GM23338 (cell line): ENCODE measurements at regions not wholly inside any gene's neighbourhood (a gene's known extent, or its start where the extent isn't known, plus 50 kb on each side); places are given as distances from the start of the nearest gene placed in this dataset.
A peak's percentile ranks its signal among the peaks of the same experiment; 100 is the strongest.

ENCODE experiments used
- ATAC-seq: fragments of 200-7000 bp; cut with Tn5 transposase; 3 replicates; pipeline ENCODE4 v1.9.1; 2020
- DNase-seq: peaks from one replicate; pipeline ENCODE4 v3.0.0-alpha.2; 2015; ENCODE audit warnings: low spot score
- H2AFZ ChIP-seq: fragments of 200-600 bp; sonication (generic); 2 replicates; pipeline ENCODE4 v1.8.0; 2016; ENCODE audit warnings: antibody characterized with exemption, mild to moderate bottlenecking, moderate library complexity
- H3F3A ChIP-seq: fragments of 200-600 bp; sonication (generic); replicated peaks from 2 replicates; pipeline ENCODE4 v1.8.0; 2017; ENCODE audit warnings: antibody characterized with exemption, mixed run types, low read depth
- H3K27ac ChIP-seq: fragments of 200-600 bp; sonication (generic); 2 replicates; pipeline ENCODE4 v1.6.1; 2016; ENCODE audit warnings: low read depth
- H3K27me3 ChIP-seq: fragments of 200-600 bp; sonication (generic); 2 replicates; pipeline ENCODE4 v1.8.0; 2016; ENCODE audit warnings: mild to moderate bottlenecking, mixed run types, moderate library complexity; ENCODE audit not compliant: insufficient read depth
- H3K36me3 ChIP-seq: fragments of 200-600 bp; sonication (generic); 2 replicates; pipeline ENCODE4 v1.8.0; 2016; ENCODE audit warnings: mild to moderate bottlenecking; ENCODE audit not compliant: insufficient read depth
- H3K4me1 ChIP-seq: fragments of 200-600 bp; sonication (generic); 2 replicates; pipeline ENCODE4 v1.8.0; 2016; ENCODE audit warnings: mild to moderate bottlenecking, moderate library complexity; ENCODE audit not compliant: insufficient read depth
- H3K4me2 ChIP-seq: fragments of 200-600 bp; sonication (generic); 2 replicates; pipeline ENCODE4 v1.7.1; 2017; ENCODE audit warnings: mixed run types
- H3K4me3 ChIP-seq: fragments of 200-600 bp; sonication (generic); 2 replicates; pipeline ENCODE4 v1.6.1; 2016; ENCODE audit warnings: mixed run types
- H3K79me2 ChIP-seq: fragments of 200-600 bp; sonication (generic); replicated peaks from 2 replicates; pipeline ENCODE4 v1.8.0; 2017; ENCODE audit warnings: mild to moderate bottlenecking; ENCODE audit not compliant: insufficient read depth
- H3K9me2 ChIP-seq: fragments of 200-600 bp; sonication (generic); 2 replicates; pipeline ENCODE4 v1.8.0; 2017; ENCODE audit not compliant: insufficient read depth
- H4K20me1 ChIP-seq: fragments of 200-600 bp; sonication (generic); replicated peaks from 2 replicates; pipeline ENCODE4 v1.8.0; 2017; ENCODE audit warnings: mild to moderate bottlenecking; ENCODE audit not compliant: insufficient read depth
- H3K27ac Mint-ChIP-seq: 2 replicates; pipeline ENCODE4 v1.8.0; 2020; ENCODE audit warnings: inconsistent platforms, mild to moderate bottlenecking, moderate library complexity, mixed read lengths
- H3K27me3 Mint-ChIP-seq: 3 replicates; pipeline ENCODE4 v1.8.0; 2022; ENCODE audit warnings: low read depth, mild to moderate bottlenecking, moderate library complexity, mixed read lengths, inconsistent platforms; ENCODE audit not compliant: insufficient read depth, poor library complexity
- H3K36me3 Mint-ChIP-seq: 3 replicates; pipeline ENCODE4 v1.8.0; 2021; ENCODE audit warnings: low read depth, mild to moderate bottlenecking, inconsistent platforms, moderate library complexity, mixed read lengths
- H3K4me1 Mint-ChIP-seq: 3 replicates; pipeline ENCODE4 v1.8.0; 2020; ENCODE audit warnings: mild to moderate bottlenecking, inconsistent platforms, mixed read lengths
- H3K4me3 Mint-ChIP-seq: 3 replicates; pipeline ENCODE4 v1.8.0; 2021; ENCODE audit warnings: moderate library complexity, mild to moderate bottlenecking, inconsistent platforms, mixed read lengths
- H3K9me3 Mint-ChIP-seq: 3 replicates; pipeline ENCODE4 v1.8.0; 2020; ENCODE audit warnings: moderate library complexity, mild to moderate bottlenecking, inconsistent platforms, mixed read lengths
- EZH2 ChIP-seq: fragments of 200-600 bp; sonication (generic); IDR thresholded peaks from one replicate; pipeline ENCODE4 v1.8.0; 2017; ENCODE audit warnings: antibody characterized with exemption, mild to moderate bottlenecking, low read depth; ENCODE audit not compliant: unreplicated experiment
- EZH2phosphoT487 ChIP-seq: fragments of 200-600 bp; sonication (generic); IDR thresholded peaks from one replicate; pipeline ENCODE4 v1.8.1; 2018; ENCODE audit warnings: antibody characterized with exemption; ENCODE audit not compliant: unreplicated experiment
- JUNB ChIP-seq: IDR thresholded peaks from one replicate; pipeline ENCODE4 v1.6.1; 2016; ENCODE audit warnings: antibody characterized with exemption; ENCODE audit not compliant: unreplicated experiment
- NANOG ChIP-seq: IDR thresholded peaks from 2 replicates; pipeline ENCODE4 v1.6.1; 2016; ENCODE audit warnings: antibody characterized with exemption, borderline replicate concordance
- REST ChIP-seq: IDR thresholded peaks from one replicate; pipeline ENCODE4 v1.6.1; 2018; ENCODE audit warnings: antibody characterized with exemption; ENCODE audit not compliant: unreplicated experiment
- STAT1 ChIP-seq: IDR thresholded peaks from one replicate; pipeline ENCODE4 v1.6.1; 2016; ENCODE audit warnings: antibody characterized with exemption; ENCODE audit not compliant: unreplicated experiment
- ZNF331 ChIP-seq: fragments of 250-450 bp; sonication (Bioruptor Pico); IDR thresholded peaks from 2 replicates; pipeline ENCODE4 v1.5.0; 2020; ENCODE audit warnings: low read depth, mild to moderate bottlenecking, moderate library complexity
- TF ChIP-seq, protein P1 (sequence below), 2 experiments: fragments of 200-600 bp in 1 of 2; sonication (generic) in 1 of 2; conservative IDR thresholded peaks; 2 replicates each; pipeline versions ENCODE4 v1.5.1 to v1.6.1; 2016 to 2017; ENCODE audit warnings: antibody characterized with exemption in 2 of 2, low read depth in 2 of 2, mild to moderate bottlenecking in 2 of 2, moderate library complexity in 1 of 2
- TF ChIP-seq, protein P2 (sequence below): fragments of 250-450 bp; sonication (Bioruptor Pico); IDR thresholded peaks from 2 replicates; pipeline ENCODE4 v1.5.0; 2020; ENCODE audit warnings: mild to moderate bottlenecking, moderate library complexity

DNA sequence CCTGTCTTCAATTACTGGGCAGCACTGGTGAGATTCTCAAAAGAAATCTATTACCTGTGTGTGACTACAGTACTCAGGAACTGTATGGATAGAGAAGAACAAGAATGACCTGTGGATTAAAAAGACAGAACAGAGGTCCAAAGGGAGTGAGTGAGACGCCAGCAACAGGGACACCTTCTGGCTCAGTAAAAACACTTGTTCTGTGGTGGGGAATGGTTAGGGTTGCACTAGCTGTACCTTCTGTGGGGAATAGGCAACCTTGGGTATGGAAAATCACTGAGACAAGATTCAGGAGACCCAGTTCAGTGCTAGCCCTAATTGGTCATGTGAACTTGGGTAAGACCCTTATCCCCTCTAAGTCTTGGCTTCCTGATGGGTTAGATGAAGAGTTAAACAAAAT, 986.0 kb downstream of the TSN start:
- H3K79me2 ChIP-seq = no peaks in the 10 kb centered on the region
- H2AFZ ChIP-seq = no peak overlapping the region; the same call in 1 of the 2 replicates
- Mint-ChIP-seq H3K9me3 (peaks cover 14% of the 10 kb centered on the region), H3K27me3 (peaks cover 1% of the 10 kb centered on the region), H3K27ac (no peak overlapping the region), H3K36me3 (peaks cover 19% of the 10 kb centered on the region), H3K4me1 (peaks cover 26% of the 10 kb centered on the region), H3K4me3 (no peak overlapping the region)
- H4K20me1 ChIP-seq = no peaks in the 10 kb centered on the region
- no peak overlapping the region for H3K4me3 ChIP-seq
- DNase-seq (no peak), ATAC-seq (no peak)
- no peaks in the 10 kb centered on the region for H3F3A ChIP-seq
- 0 out of 2 replicates have a peak, but pooled peaks cover 8% of the 10 kb centered on the region for H3K36me3 ChIP-seq
- H3K27me3 ChIP-seq = no peaks in the 10 kb centered on the region
- no peak overlapping the region for H3K4me2 ChIP-seq
- H3K9me2 ChIP-seq = peaks cover 22% of the 10 kb centered on the region
- H3K27ac ChIP-seq = no peak overlapping the region
- H3K4me1 ChIP-seq = peaks cover 22% of the 10 kb centered on the region; the same call in 1 of the 2 replicates
- TF ChIP-seq, protein P1, sequence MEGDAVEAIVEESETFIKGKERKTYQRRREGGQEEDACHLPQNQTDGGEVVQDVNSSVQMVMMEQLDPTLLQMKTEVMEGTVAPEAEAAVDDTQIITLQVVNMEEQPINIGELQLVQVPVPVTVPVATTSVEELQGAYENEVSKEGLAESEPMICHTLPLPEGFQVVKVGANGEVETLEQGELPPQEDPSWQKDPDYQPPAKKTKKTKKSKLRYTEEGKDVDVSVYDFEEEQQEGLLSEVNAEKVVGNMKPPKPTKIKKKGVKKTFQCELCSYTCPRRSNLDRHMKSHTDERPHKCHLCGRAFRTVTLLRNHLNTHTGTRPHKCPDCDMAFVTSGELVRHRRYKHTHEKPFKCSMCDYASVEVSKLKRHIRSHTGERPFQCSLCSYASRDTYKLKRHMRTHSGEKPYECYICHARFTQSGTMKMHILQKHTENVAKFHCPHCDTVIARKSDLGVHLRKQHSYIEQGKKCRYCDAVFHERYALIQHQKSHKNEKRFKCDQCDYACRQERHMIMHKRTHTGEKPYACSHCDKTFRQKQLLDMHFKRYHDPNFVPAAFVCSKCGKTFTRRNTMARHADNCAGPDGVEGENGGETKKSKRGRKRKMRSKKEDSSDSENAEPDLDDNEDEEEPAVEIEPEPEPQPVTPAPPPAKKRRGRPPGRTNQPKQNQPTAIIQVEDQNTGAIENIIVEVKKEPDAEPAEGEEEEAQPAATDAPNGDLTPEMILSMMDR (conservative IDR thresholded peaks at IDR 0.05; ENCODE audit: low read depth in 2 of 2) = peak in 1 of 2 experiments; percentile 41; a peak in 2 of 4 replicates
- TF ChIP-seq ZNF331 (CRISPR knock-in tag) = no peak

- H3K4me2 ChIP-seq = no peak overlapping the region
- H3K79me2 ChIP-seq = no peaks in the 10 kb centered on the region
- no peak overlapping the region for H3K27ac ChIP-seq
- H2AFZ ChIP-seq = peak overlapping the region; percentile 15; the same call in 1 of the 2 replicates
- Mint-ChIP-seq H3K27me3 (peaks cover 1% of the 10 kb centered on the region), H3K9me3 (peaks cover 2% of the 10 kb centered on the region; the same call in 1 of the 3 replicates), H3K27ac (no peak overlapping the region), H3K36me3 (peaks cover 2% of the 10 kb centered on the region), H3K4me1 (peaks cover 28% of the 10 kb centered on the region), H3K4me3 (no peak overlapping the region)
- no peaks in the 10 kb centered on the region for H3F3A ChIP-seq
- no peak for ATAC-seq
- H3K36me3 ChIP-seq = 0 out of 2 replicates have a peak, but pooled peaks cover 1% of the 10 kb centered on the region
- peaks cover 22% of the 10 kb centered on the region; the same call in 1 of the 2 replicates for H3K4me1 ChIP-seq
- no peak for DNase-seq
- H4K20me1 ChIP-seq = no peaks in the 10 kb centered on the region
- H3K4me3 ChIP-seq = no peak overlapping the region
- H3K9me2 ChIP-seq = peaks cover 6% of the 10 kb centered on the region; the same call in 1 of the 2 replicates
- no peaks in the 10 kb centered on the region for H3K27me3 ChIP-seq
- TF ChIP-seq NANOG (no peak), REST (no peak), EZH2 (no peak), STAT1 (no peak), JUNB (no peak), EZH2phosphoT487 (no peak)
- TF ChIP-seq, protein P2, sequence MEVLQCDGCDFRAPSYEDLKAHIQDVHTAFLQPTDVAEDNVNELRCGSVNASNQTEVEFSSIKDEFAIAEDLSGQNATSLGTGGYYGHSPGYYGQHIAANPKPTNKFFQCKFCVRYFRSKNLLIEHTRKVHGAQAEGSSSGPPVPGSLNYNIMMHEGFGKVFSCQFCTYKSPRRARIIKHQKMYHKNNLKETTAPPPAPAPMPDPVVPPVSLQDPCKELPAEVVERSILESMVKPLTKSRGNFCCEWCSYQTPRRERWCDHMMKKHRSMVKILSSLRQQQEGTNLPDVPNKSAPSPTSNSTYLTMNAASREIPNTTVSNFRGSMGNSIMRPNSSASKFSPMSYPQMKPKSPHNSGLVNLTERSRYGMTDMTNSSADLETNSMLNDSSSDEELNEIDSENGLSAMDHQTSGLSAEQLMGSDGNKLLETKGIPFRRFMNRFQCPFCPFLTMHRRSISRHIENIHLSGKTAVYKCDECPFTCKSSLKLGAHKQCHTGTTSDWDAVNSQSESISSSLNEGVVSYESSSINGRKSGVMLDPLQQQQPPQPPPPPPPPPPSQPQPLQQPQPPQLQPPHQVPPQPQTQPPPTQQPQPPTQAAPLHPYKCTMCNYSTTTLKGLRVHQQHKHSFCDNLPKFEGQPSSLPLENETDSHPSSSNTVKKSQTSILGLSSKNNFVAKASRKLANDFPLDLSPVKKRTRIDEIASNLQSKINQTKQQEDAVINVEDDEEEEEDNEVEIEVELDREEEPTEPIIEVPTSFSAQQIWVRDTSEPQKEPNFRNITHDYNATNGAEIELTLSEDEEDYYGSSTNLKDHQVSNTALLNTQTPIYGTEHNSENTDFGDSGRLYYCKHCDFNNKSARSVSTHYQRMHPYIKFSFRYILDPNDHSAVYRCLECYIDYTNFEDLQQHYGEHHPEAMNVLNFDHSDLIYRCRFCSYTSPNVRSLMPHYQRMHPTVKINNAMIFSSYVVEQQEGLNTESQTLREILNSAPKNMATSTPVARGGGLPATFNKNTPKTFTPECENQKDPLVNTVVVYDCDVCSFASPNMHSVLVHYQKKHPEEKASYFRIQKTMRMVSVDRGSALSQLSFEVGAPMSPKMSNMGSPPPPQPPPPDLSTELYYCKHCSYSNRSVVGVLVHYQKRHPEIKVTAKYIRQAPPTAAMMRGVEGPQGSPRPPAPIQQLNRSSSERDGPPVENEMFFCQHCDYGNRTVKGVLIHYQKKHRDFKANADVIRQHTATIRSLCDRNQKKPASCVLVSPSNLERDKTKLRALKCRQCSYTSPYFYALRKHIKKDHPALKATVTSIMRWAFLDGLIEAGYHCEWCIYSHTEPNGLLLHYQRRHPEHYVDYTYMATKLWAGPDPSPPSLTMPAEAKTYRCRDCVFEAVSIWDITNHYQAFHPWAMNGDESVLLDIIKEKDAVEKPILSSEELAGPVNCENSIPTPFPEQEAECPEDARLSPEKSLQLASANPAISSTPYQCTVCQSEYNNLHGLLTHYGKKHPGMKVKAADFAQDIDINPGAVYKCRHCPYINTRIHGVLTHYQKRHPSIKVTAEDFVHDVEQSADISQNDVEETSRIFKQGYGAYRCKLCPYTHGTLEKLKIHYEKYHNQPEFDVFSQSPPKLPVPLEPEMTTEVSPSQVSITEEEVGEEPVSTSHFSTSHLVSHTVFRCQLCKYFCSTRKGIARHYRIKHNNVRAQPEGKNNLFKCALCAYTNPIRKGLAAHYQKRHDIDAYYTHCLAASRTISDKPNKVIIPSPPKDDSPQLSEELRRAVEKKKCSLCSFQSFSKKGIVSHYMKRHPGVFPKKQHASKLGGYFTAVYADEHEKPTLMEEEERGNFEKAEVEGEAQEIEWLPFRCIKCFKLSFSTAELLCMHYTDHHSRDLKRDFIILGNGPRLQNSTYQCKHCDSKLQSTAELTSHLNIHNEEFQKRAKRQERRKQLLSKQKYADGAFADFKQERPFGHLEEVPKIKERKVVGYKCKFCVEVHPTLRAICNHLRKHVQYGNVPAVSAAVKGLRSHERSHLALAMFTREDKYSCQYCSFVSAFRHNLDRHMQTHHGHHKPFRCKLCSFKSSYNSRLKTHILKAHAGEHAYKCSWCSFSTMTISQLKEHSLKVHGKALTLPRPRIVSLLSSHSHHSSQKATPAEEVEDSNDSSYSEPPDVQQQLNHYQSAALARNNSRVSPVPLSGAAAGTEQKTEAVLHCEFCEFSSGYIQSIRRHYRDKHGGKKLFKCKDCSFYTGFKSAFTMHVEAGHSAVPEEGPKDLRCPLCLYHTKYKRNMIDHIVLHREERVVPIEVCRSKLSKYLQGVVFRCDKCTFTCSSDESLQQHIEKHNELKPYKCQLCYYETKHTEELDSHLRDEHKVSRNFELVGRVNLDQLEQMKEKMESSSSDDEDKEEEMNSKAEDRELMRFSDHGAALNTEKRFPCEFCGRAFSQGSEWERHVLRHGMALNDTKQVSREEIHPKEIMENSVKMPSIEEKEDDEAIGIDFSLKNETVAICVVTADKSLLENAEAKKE (CRISPR knock-in tag) = no peak
These were observed 987.7 kb downstream of the TSN start for GRCh38 chr2:122743021-122743675.
